ENCODE measurements at regions not wholly inside any gene's neighbourhood (a gene's known extent, or its start where the extent isn't known, plus 50 kb on each side); places are given as distances from the start of the nearest gene placed in this dataset.

DNA sequence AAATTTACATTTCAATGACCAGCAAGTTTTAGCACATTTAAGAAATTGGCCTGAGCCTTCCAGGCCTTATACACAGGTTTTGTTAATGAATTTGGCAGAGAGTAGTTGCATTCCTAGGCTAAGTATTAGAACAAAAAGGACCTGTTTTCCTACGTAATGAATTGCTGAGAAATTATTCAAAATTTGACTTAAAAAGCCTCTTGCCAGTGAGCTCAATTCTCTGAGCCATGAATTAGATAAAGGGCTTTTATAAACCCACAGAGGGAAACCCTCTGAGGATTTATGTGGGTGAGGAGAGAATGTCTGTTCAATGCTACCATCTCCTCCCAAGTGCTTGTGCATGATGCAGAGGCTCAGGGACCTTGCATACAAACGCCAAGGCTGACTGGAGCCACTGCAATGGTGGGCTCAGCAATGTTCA, 94.5 kb upstream of the PELI2 start:
- Mint-ChIP-seq H3K9me3 (peaks cover 3% of the 10 kb centered on the region), H3K27ac (ENCODE audit: unreplicated experiment) (no peak overlapping the region), H3K27me3 (ENCODE audit: low read depth) (no peaks in the 10 kb centered on the region), H3K4me3 (no peak overlapping the region), H3K36me3 (ENCODE audit: low read depth) (peaks cover 4% of the 10 kb centered on the region), H3K4me1 (peaks cover 12% of the 10 kb centered on the region)
- TF ChIP-seq, protein P1, sequence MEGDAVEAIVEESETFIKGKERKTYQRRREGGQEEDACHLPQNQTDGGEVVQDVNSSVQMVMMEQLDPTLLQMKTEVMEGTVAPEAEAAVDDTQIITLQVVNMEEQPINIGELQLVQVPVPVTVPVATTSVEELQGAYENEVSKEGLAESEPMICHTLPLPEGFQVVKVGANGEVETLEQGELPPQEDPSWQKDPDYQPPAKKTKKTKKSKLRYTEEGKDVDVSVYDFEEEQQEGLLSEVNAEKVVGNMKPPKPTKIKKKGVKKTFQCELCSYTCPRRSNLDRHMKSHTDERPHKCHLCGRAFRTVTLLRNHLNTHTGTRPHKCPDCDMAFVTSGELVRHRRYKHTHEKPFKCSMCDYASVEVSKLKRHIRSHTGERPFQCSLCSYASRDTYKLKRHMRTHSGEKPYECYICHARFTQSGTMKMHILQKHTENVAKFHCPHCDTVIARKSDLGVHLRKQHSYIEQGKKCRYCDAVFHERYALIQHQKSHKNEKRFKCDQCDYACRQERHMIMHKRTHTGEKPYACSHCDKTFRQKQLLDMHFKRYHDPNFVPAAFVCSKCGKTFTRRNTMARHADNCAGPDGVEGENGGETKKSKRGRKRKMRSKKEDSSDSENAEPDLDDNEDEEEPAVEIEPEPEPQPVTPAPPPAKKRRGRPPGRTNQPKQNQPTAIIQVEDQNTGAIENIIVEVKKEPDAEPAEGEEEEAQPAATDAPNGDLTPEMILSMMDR (conservative IDR thresholded peaks at IDR 0.05), result no peak
- no peak for DNase-seq (ENCODE audit: low read depth, low spot score)

DNA sequence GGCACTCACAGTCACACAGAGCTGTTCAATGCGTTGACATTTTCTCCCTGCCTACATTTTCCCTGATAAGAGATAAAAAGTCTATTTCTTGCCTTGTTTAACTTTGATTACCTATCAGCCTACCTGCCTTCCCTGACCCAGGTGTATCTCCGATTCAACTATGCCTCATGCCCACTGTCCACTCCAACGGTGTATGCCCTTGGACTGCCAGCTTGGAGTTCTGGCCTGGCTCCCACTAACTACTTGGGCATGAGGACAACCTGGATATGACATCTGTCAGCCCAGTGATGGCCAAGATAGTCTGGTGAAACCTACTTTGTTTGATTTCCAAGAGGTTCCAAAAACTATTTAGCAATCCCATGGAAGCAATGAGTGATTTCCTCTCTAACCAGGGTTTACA, 93.0 kb upstream of the PELI2 start:
- TF ChIP-seq, protein P1 (conservative IDR thresholded peaks at IDR 0.05), result no peak
- DNase-seq (ENCODE audit: low read depth, low spot score), result no peak
- H3K9me3 Mint-ChIP-seq, result peaks cover 3% of the 10 kb centered on the region
- peaks cover 12% of the 10 kb centered on the region for H3K4me1 Mint-ChIP-seq
- no peak overlapping the region for H3K27ac Mint-ChIP-seq (ENCODE audit: unreplicated experiment)
- H3K27me3 Mint-ChIP-seq (ENCODE audit: low read depth), result no peaks in the 10 kb centered on the region
- no peak overlapping the region for H3K4me3 Mint-ChIP-seq
- H3K36me3 Mint-ChIP-seq (ENCODE audit: low read depth), result no peaks in the 10 kb centered on the region

DNA sequence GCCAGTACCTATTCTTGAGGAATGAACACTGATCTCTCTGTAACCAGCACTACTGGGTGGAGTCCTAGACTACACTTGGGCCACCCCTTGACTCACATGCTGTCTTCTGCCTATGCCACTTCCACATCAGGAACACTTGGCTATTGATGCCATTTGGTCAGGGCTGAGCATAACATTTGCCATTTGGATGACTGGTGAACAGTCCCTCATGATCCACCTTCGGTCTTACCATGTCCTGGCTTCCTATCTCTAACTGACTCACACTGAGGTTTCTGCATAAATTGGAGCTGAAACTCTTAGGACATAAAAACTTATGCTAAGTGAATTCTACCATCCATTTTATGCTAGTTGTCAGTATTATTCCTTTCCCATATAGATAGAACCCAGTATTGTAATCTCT, 91.7 kb upstream of the PELI2 start:
- no peak overlapping the region for H3K4me3 Mint-ChIP-seq
- peaks cover 3% of the 10 kb centered on the region for H3K9me3 Mint-ChIP-seq
- no peaks in the 10 kb centered on the region for H3K27me3 Mint-ChIP-seq (ENCODE audit: low read depth)
- TF ChIP-seq, protein P1 (conservative IDR thresholded peaks at IDR 0.05), result no peak
- no peak overlapping the region for H3K27ac Mint-ChIP-seq (ENCODE audit: unreplicated experiment)
- H3K4me1 Mint-ChIP-seq, result peaks cover 12% of the 10 kb centered on the region
- H3K36me3 Mint-ChIP-seq (ENCODE audit: low read depth), result no peaks in the 10 kb centered on the region
- DNase-seq (ENCODE audit: low read depth, low spot score), result no peak

DNA sequence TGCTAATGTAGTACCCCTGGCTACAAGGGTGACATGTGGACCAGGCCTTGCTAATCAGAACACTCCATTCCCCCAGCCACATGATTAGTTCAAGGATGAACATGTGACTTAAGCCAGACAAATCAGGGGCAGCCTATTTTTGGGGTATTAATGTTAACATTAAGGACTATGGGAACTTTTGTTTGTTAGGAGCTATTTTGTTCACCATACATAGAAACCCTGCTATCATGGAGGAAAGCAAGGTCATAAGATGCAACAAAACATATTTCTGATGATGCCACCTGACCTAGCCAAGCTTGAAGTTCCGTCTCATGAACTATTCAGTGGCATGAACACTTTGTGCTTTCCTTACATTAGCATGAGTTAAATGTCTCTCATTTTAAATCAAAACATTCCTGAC, 90.8 kb upstream of the PELI2 start:
- TF ChIP-seq, protein P1 (conservative IDR thresholded peaks at IDR 0.05), result no peak
- Mint-ChIP-seq H3K27ac (ENCODE audit: unreplicated experiment) (no peak overlapping the region), H3K27me3 (ENCODE audit: low read depth) (no peaks in the 10 kb centered on the region), H3K9me3 (peaks cover 3% of the 10 kb centered on the region), H3K4me1 (peaks cover 12% of the 10 kb centered on the region), H3K4me3 (no peak overlapping the region), H3K36me3 (ENCODE audit: low read depth) (no peaks in the 10 kb centered on the region)
- no peak for DNase-seq (ENCODE audit: low read depth, low spot score)

DNA sequence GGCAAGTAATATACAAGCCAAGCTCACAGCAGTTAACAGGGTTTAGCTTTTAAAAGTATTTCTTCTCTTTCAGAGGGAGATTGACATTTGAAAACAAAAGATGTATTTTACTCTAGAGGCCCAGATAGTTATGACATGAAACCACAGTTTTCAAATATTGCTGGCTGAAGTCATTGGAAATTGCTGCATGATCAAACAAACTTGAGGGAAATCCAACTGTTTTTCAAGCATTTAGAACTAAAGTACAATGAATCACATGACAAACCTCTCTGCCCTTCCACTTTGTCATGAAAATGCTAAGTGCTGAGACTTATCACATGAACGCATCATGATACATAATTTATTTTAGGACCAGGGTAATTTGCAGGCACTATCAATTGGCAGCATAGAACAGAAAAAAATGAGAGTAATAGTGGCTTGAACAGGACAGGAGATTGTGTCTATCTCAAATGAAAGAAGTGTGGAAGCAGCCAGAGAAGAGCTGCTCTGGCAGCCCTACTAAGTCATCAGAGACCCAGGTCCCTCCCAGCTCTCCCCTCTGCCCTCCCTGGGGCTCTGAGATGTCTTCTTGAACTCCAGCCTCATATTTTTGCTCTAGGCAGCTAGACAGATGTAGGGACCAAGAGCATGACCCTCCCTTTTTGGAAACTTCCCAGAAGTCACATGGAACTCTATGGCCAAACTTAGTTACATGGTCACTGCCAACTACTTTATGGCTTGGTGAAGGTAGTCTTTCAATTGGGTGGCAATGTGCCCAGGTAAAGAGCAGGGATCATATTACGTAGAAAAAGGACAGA, 90.1 kb upstream of the PELI2 start:
- peaks cover 3% of the 10 kb centered on the region for H3K9me3 Mint-ChIP-seq
- H3K27ac Mint-ChIP-seq (ENCODE audit: unreplicated experiment), result no peak overlapping the region
- H3K4me3 Mint-ChIP-seq, result no peak overlapping the region
- H3K36me3 Mint-ChIP-seq (ENCODE audit: low read depth), result no peaks in the 10 kb centered on the region
- TF ChIP-seq, protein P1 (conservative IDR thresholded peaks at IDR 0.05), result no peak
- H3K27me3 Mint-ChIP-seq (ENCODE audit: low read depth), result no peaks in the 10 kb centered on the region
- peaks cover 12% of the 10 kb centered on the region for H3K4me1 Mint-ChIP-seq
- no peak for DNase-seq (ENCODE audit: low read depth, low spot score)
